Mammary epithelial cell (primary cell): ENCODE measurements at regions not wholly inside any gene's neighbourhood (a gene's known extent, or its start where the extent isn't known, plus 50 kb on each side); places are given as distances from the start of the nearest gene placed in this dataset.

Experiments used
- CTCF ChIP-seq, 2 donors: IDR thresholded peaks in 1 of 2; conservative IDR thresholded peaks in 1 of 2; 2 replicates each; pipeline ENCODE4 v1.5.1; 2011 to 2012; ENCODE audit warnings: inconsistent platforms in 2 of 2, low read length in 2 of 2, mild to moderate bottlenecking in 2 of 2, control low read depth in 1 of 2, low read depth in 1 of 2; ENCODE audit not compliant: insufficient read depth in 1 of 2; ENCODE audit errors: extremely low read depth in 1 of 2
- EZH2 ChIP-seq: IDR thresholded peaks from 2 replicates; pipeline ENCODE4 v1.6.1; 2012; ENCODE audit warnings: low read length, inconsistent platforms, borderline replicate concordance

DNA sequence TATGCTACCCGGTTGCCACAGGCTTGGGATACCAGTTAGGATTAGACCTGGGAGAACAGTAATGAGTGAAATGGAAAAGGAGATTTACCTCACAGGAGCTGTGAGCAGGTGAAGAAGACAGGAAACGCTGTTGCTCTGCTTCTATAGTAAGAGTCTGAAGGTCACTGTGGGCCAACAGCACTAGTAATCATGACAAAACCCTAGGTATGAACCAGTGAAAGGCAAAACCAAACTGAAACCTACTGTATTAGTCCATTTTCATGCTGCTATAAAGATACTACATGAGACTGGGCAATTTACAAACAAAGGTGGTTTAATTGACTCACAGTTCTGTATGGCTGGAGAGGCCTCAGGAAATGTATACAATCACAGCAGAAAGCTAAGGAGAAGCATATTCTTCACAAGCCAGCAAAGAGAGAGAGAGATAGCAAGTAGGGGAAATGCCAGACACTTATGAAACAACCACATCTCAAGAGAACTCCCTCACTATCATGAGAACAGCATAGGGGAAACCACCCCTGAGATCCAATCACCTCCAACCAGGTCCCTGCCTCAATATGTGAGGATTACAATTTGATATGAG is 736.7 kb upstream of the INTU start:
- TF ChIP-seq CTCF (conservative IDR thresholded peaks at IDR 0.05 in 1 of 2, IDR thresholded peaks at IDR 0.05 in 1 of 2; ENCODE audit: extremely low read depth in 1 of 2, insufficient read depth in 1 of 2, low read depth in 1 of 2, low read length in 2 of 2) (no peak), EZH2 (no peak)
